Right lobe of liver (tissue), 4 donors: ENCODE measurements at regions not wholly inside any gene's neighbourhood (a gene's known extent, or its start where the extent isn't known, plus 50 kb on each side); places are given as distances from the start of the nearest gene placed in this dataset.

Experiments
- CTCF ChIP-seq, 4 donors: fragments of 200-600 bp in 3 of 4; fragments of 450-650 bp in 1 of 4; IDR thresholded peaks; one replicate each; pipeline versions ENCODE4 v1.5.1 to v1.8.0; 2016 to 2022; ENCODE audit warnings: antibody characterized with exemption in 4 of 4, mild to moderate bottlenecking in 2 of 4
- POLR2A ChIP-seq: fragments of 450-650 bp; IDR thresholded peaks from one replicate; pipeline ENCODE4 v1.6.1; 2017; ENCODE audit warnings: antibody characterized with exemption, mild to moderate bottlenecking
- donor health status: DM: no; HTN: no; CAD: no.
- donor health status: DM: no; HTN: no; CAD: no.
- donor health status: DM: no; HTN: yes; CAD: no.

- TF ChIP-seq CTCF (IDR thresholded peaks at IDR 0.05) (no peak), POLR2A (no peak)
Measured at GRCh38 chr2:4502230-4502843, 799.0 kb downstream of the DCDC2C start.
